HG02885 (cell line): ENCODE measurements at regions not wholly inside any gene's neighbourhood (a gene's known extent, or its start where the extent isn't known, plus 50 kb on each side); places are given as distances from the start of the nearest gene placed in this dataset.
"Not testable (repeated sequence)": the region's sequence is repeated elsewhere in the genome, so short reads cannot be mapped to it uniquely, and the experiment has no call there.

Experiments used
- ATAC-seq: cut with Tn5 transposase; IDR thresholded peaks from one replicate; pipeline ENCODE4 v1.9.1; 2021; ENCODE audit warnings: mild to moderate bottlenecking; ENCODE audit not compliant: unreplicated experiment, poor library complexity

DNA sequence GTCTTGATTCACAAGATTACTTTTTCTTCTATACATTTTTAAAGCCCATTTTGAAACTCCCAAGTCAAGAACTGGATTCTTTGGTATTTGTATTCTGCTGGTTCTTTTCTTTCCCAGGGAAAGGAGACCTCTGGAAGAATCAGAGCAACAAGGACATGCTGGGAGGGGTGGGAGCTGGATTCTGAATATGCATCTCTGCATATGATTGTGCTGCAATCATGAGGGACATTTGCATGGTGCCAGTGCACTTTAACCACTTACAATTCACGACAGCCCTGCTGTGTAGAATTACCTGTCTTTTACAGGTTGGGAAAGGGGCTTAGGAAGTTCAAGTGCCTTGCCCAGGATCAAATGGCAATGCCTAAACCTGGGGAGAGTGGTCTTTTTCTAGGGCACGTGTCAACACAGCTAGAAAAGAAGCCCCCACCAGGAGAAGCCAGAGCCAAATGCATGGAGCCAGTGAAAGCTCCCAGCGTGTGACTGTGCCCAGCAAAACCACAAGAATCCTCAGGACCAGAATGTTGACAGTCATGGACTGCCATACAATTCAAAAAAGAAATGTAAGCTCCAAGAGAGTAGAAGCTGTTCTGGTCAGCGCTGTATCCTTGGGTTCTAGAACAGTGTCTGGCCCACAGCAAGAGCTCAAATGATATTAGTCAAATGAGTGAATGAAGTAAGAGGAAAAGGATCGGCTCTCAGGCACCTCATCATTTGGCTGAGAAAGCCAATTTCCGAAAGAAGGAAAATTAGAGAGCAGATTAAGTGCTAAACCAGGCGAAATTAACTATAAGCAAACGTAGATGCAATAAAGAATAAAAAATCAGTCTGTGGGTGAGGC is 84.5 kb upstream of the MEF2A start:
- no peak for ATAC-seq

DNA sequence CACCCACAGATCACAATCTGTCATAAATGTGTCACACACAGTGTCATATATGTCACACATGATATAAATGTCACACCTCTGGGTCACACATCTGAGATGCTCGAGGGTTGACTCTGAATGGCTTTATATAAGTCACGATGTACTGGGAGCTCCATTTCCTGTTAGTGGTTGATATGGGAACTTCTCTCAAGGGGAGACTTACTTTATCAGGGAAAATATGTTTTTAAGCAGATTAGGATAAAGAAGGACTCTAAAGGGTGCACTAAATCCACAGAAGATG is 83.9 kb upstream of the MEF2A start:
- ATAC-seq, result no peak

DNA sequence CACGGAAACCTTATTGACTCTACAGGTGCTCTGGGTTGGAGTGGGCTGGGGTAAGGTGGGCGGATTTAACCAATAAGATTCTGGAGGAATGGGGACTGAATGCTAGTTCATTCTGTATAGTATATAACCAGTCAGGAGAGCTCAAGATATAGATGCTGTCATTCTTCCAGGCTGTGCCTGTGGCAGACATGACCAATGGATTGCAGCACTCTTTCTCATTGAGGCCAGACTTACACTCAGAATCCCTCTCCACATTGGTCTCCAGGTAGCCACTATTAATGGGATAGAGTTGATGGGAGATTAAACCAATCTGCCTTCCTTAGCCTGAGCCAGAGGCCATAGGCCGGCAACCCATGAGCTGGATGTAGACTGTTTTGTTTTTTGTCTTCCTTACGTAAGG is 82.8 kb upstream of the MEF2A start:
- ATAC-seq, result no peak

- no peak for ATAC-seq
Observed at GRCh38 chr15:99485153-99485961, 80.4 kb upstream of the MEF2A start.

DNA sequence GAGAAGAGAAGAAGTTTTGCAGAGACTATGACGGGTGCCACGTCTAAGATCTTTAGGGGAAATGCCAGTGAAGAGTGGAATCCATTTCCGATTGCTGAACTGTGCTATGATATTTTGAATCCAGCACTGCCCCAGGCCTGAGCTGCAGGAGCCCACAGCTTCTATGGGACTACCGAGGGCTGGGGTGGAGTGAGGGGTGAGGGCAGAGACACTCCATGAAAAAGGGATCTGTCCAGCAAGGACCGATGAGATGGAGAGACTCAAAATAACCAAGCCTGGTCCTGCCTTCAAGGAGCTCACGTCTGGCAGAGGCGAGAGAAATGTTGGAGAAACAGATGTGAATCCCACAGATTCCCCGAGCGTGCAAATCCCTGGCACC is 79.8 kb upstream of the MEF2A start:
- ATAC-seq, result no peak

DNA sequence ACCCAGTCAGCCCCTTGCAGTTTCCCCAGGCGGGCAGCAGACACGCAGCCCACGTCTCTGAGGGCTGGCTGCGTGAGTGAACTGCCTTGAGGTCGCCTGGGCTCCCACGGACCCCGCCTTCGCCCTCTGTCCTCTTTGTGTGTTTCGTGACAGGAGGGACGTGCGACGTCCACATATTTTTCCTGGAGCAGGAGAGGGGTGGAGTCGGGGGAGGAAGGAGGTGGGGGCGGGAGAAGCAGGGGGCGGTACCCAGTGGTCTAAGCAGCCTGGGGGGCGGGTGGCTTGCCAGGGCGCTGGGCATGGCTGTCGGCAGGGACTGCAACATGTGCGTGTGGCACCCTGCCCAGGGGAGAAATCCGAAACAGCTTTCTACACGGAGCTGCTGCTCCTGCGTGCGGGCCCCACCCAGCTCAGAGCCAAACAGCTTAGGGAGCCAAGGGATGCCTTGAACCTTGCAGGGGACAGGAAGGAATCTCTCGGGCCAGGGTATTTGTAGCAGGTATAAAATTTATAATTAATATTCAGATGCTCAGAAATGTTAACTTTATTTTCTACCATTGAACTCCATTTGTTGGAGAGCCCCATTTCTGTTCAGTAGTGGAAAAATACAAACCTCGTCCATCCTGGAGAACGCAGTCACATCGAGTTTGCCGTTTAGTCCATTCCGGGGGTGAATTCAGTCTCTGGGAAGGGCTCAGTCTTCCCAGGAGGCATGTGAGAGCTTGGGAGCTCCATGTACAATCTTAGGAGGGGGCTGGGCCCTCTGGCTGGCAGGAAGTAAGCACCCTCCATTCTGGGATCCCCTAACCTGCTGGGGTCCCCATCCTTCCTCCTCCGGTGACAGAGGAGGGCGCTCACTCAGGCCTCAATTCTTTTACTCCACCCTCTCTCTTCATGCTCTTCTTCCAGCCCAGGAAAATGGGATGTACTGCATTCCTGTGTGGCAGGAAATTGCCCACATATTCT is 79.1 kb upstream of the MEF2A start:
- no peak for ATAC-seq

DNA sequence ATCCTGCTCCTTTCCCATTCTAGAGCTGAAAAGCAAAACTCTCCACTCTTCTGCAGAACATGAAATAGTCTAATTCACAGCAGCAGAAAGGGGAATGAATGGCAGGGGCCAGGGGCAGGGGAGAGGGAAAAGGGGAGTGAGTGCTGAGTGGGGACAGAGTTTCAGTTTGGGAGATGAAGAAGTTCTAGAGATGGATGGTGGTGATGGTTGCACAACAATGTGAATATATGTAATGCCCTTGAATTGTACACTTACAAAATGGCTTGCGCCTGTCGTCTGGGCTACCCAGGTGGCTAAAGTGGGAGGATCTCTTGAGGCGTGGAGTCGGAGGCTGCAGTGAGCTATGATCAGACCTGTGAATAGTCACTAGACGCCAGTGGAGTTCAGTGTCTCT is 78.5 kb upstream of the MEF2A start:
- no peak for ATAC-seq

GRCh38 chr15:99492275-99492674 is 73.5 kb upstream of the MEF2A start:
- no peak for ATAC-seq

DNA sequence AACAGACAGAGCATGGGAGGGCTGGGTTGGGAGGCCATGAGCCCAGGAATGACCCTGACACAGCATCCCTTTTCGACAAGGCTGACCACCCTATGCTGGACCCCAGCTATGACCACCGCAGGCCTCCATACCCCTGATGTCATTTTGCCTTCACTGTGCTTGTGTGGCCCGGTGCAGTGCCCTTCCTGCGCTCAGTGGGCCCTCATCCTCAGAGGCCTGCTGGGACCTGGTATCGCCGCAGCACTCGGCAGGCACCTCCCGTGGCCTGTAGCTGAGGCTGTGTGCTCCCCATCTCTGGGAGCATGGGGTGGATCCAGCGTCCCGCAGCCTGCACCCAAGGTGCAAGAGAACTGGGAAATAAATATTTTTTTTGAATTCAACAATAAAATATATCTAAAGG is 73.1 kb upstream of the MEF2A start:
- no peak for ATAC-seq

- no peak for ATAC-seq
Observed at GRCh38 chr15:99493461-99493860, 72.3 kb upstream of the MEF2A start.

GRCh38 chr15:99494536-99495233 is 71.1 kb upstream of the MEF2A start:
- ATAC-seq, result not testable (repeated sequence)

DNA sequence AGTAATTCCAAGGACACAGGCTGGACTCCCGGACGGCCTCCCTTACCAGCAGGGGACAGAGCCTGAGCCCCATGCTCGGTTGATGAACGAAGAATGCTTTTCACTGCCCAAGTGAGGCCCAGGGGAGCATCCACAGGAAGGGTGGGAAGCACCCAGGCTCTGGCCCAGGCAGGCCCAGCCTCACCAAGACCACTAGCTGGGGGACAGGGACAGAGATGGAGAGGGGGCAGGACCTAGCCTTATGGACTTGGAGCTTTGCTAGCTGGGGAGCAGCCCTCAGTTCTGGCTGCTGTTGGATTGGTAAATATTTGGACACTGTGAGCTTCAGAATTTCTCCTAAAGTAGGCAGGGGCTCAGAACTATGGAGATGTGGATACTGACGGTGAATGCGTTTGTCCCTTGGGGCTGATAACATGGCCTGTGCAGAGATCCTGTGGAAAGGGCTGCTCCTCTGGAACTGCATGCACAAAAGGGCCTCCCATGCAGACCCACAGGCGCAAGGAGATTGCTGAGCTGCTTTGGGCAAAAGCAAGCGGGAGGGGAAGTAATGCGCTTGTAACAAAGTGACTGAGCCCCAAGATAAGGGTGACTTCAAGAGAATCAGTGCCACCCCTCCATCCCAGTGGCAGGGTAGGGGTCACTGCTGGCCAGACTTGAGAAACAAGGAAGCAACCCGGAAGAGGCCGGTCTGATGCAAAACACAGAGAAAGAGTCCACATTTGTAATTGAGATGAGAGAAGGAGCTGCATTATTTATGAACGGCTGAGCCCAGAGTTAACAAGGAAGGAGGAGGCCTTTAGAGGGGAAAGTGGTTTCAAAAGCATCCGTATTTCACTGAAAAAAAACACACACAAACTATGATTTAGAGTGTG is 70.1 kb upstream of the MEF2A start:
- no peak for ATAC-seq

- ATAC-seq, result no peak
Observed at GRCh38 chr15:99496302-99496629, 69.5 kb upstream of the MEF2A start.

DNA sequence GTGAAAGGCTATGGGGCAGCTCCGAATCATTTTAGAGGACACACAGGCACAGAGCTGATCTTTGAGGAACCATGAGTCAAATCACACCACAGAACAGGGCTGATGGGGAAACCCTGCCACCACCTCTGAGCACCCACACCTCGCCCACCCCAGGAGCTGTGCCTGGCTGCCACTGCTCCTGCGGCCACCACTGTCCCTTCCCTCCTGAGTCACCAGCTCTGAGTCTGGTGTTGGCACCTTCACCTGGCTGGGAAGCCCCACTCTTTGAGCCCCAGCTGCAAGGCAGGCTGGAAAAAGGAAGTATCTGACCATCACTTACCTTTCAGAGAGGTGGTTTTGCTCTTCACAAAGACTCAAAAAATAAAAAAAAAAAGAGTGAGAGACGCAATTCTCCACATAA is 63.6 kb upstream of the MEF2A start:
- peak; percentile 60 for ATAC-seq

GRCh38 chr15:99502661-99503060 is 63.1 kb upstream of the MEF2A start:
- peak; percentile 10 for ATAC-seq

DNA sequence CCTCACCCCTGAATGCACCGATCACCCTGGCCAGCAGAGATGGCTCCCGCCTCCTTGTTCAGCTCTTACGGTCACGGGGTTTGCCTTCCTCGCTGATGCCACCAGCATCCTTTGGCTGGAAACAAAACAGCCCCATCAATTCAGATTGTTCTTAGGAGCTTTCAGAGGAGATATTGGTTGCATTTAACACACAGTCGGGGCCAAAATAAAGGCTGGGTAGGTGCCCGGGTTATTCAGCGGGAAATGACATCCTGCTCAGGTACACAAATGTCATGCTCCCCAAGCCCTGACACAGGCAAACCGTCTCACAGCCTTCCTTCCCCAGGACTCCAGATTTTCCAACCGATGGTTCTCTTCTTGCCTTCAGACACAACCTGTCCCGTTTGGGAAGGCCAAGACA is 62.4 kb upstream of the MEF2A start:
- ATAC-seq, result no peak

- peak; percentile 44 for ATAC-seq
Observed at GRCh38 chr15:99504071-99504822, 61.5 kb upstream of the MEF2A start.

DNA sequence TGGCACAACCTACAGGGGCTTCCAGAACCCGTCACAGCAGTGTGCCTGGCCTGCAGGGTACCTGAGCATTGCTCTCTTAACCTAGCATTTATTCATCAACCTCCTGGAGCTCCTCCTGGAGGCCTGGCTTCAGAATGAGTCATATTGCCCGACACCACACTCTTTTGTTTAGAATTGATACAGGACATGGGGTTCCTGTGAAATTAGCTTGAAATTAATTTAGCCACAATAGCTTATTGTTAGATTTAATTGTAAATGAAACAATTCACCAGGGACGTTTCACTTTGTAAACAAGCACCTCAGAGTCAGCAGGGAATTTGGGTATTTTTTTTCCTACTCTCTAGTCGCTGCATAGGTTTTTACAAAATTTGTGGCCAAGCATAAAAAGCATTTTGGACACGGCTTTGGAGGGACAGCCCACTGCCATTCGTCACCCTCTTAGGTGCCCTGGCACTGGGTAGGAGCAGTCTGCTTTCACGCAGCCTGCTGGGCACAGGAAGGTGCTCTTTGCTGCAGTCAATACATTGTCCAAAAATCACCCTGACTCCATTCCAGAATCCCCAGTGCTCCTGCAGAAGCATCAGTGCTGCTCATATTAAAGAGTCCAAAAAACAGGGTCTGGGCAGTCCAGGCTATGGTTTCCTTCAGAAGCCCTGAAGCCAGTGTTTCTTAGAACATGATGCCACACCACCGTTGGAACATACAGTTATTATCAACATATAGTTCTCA is 60.8 kb upstream of the MEF2A start:
- ATAC-seq, result peak; percentile 40
